Fibroblast of lung (primary cell): ENCODE measurements at regions not wholly inside any gene's neighbourhood (a gene's known extent, or its start where the extent isn't known, plus 50 kb on each side); places are given as distances from the start of the nearest gene placed in this dataset.

Source experiments
- EZH2 ChIP-seq: IDR thresholded peaks from 2 replicates; pipeline ENCODE4 v1.5.1; 2012; ENCODE audit warnings: low read length, control low read depth, mild to moderate bottlenecking; ENCODE audit errors: missing control alignments
- TF ChIP-seq, protein P1 (sequence below), 2 donors: IDR thresholded peaks in 1 of 2; conservative IDR thresholded peaks in 1 of 2; 1 replicate in 1 of 2; 2 replicates in 1 of 2; pipeline ENCODE4 v1.5.1; 2011 to 2012; ENCODE audit warnings: low read length in 2 of 2, control low read depth in 1 of 2, inconsistent platforms in 1 of 2, low read depth in 1 of 2, mild to moderate bottlenecking in 1 of 2

DNA sequence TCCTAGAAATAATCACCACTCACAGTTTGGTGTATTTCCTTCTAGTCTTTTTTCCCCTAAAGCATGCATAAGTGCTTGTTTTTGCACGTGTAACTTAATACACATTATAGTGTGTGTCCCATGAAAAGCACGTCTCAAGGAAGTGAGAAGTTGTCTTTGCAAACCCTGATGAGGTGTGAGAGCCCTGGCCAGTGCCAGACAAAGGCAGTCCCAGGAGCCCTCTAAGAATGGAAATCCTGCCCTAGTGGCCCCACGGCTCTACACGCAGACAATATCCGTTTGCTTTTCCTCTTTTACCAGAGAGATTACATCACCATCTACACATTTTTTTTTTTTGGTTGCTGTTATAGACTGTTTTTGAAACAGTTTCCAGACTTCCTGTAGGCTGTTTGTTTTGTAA lies 85.5 kb upstream of the FZD10 start:
- TF ChIP-seq, protein P1, sequence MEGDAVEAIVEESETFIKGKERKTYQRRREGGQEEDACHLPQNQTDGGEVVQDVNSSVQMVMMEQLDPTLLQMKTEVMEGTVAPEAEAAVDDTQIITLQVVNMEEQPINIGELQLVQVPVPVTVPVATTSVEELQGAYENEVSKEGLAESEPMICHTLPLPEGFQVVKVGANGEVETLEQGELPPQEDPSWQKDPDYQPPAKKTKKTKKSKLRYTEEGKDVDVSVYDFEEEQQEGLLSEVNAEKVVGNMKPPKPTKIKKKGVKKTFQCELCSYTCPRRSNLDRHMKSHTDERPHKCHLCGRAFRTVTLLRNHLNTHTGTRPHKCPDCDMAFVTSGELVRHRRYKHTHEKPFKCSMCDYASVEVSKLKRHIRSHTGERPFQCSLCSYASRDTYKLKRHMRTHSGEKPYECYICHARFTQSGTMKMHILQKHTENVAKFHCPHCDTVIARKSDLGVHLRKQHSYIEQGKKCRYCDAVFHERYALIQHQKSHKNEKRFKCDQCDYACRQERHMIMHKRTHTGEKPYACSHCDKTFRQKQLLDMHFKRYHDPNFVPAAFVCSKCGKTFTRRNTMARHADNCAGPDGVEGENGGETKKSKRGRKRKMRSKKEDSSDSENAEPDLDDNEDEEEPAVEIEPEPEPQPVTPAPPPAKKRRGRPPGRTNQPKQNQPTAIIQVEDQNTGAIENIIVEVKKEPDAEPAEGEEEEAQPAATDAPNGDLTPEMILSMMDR (conservative IDR thresholded peaks at IDR 0.05 in 1 of 2, IDR thresholded peaks at IDR 0.05 in 1 of 2; ENCODE audit: low read depth in 1 of 2, low read length in 2 of 2): no peak
- TF ChIP-seq EZH2: no peak
